PC-9 (cell line): ENCODE measurements at regions not wholly inside any gene's neighbourhood (a gene's known extent, or its start where the extent isn't known, plus 50 kb on each side); places are given as distances from the start of the nearest gene placed in this dataset.

Source experiments
- EZH2 ChIP-seq: fragments of 200-600 bp; sonication (generic); IDR thresholded peaks from 2 replicates; pipeline ENCODE4 v1.8.0; 2017; ENCODE audit warnings: antibody characterized with exemption, low read depth
- TF ChIP-seq, protein P1 (sequence below): fragments of 200-600 bp; sonication (generic); conservative IDR thresholded peaks from 2 replicates; pipeline ENCODE4 v1.6.1; 2017; ENCODE audit warnings: mixed run types, antibody characterized with exemption, mild to moderate bottlenecking, moderate library complexity

DNA sequence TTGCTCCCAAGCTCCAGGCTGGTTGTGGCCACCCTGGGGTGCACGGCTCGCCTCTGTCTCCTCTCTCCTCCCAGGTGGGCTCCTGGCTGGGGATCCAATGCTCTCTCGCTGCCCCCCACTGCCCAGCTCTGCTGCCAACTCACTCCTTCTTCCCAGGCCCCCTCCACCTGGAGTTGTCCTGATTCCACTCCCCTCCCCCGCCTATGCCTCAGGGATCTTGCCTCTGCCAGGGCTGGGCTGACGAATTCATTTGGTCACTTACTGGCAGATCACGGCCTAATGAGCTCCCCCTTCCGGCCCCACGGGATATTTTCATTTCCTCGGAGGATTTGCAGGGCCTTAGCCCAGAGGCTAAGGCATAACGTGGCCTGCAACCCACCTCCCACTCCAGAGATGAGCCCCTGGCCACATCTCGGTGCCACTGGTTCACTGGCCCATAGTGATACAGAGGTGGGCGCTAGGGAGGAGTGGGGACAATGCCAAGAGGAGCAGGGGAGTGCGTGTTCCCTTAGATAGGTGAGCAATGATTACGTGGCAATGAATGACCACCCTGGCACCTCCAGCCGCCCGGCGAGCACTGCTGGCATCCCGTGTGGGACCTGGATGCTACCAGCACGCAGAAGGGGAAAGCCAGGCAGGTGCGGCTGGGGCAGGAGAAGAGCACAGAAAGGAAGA is 344.6 kb upstream of the SHH start:
- TF ChIP-seq, protein P1, sequence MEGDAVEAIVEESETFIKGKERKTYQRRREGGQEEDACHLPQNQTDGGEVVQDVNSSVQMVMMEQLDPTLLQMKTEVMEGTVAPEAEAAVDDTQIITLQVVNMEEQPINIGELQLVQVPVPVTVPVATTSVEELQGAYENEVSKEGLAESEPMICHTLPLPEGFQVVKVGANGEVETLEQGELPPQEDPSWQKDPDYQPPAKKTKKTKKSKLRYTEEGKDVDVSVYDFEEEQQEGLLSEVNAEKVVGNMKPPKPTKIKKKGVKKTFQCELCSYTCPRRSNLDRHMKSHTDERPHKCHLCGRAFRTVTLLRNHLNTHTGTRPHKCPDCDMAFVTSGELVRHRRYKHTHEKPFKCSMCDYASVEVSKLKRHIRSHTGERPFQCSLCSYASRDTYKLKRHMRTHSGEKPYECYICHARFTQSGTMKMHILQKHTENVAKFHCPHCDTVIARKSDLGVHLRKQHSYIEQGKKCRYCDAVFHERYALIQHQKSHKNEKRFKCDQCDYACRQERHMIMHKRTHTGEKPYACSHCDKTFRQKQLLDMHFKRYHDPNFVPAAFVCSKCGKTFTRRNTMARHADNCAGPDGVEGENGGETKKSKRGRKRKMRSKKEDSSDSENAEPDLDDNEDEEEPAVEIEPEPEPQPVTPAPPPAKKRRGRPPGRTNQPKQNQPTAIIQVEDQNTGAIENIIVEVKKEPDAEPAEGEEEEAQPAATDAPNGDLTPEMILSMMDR: peak; percentile 83
- TF ChIP-seq EZH2: no peak
